IMR-90 (cell line): ENCODE measurements at regions not wholly inside any gene's neighbourhood (a gene's known extent, or its start where the extent isn't known, plus 50 kb on each side); places are given as distances from the start of the nearest gene placed in this dataset.

Experiments used
- ATAC-seq: fragments of 200-7000 bp; cut with Tn5 transposase; 2 replicates; pipeline ENCODE4 v1.9.1; 2020; ENCODE audit warnings: low read depth, mild to moderate bottlenecking, moderate library complexity
- BruUV-seq: library from RNA; stranded (reverse); fragments of 400-500 nt; replicated peaks from 2 replicates; lab custom pipeline; 2021; lab: Mats Ljungman, UMichigan
- CTCF ChIA-PET: fragments of 300-600 bp; formaldehyde crosslinking; extraction: SDS; loops from one replicate; lab custom pipeline; 2021; ENCODE audit warnings: antibody characterized with exemption; lab: Yijun Ruan, JAX
- POLR2A ChIA-PET: fragments of 300-600 bp; sonication (Branson Sonifier 250); formaldehyde crosslinking; loops from one replicate; lab custom pipeline; 2022; ENCODE audit warnings: antibody characterized with exemption; ENCODE audit not compliant: unreplicated experiment; lab: Charles Lee
- DNase-seq: peaks from one replicate; pipeline ENCODE4 v3.0.0; 2013
- H2AFZ ChIP-seq: replicated peaks from 2 replicates; pipeline ENCODE3; 2013; ENCODE audit warnings: low read length, mild to moderate bottlenecking; ENCODE audit not compliant: poor library complexity
- H2AK5ac ChIP-seq: 2 replicates; pipeline ENCODE4 v1.6.1; 2013; ENCODE audit warnings: low read depth, low read length, inconsistent platforms
- H2AK9ac ChIP-seq: replicated peaks from 2 replicates; pipeline ENCODE3; 2013; ENCODE audit warnings: mild to moderate bottlenecking, low read depth, low read length, moderate library complexity; ENCODE audit not compliant: poor library complexity
- H2BK120ac ChIP-seq: 2 replicates; pipeline ENCODE4 v1.6.1; 2013; ENCODE audit warnings: low read depth, low read length, inconsistent platforms
- H2BK15ac ChIP-seq: 3 replicates; pipeline ENCODE4 v1.6.1; 2013; ENCODE audit warnings: low read depth, low read length, inconsistent platforms
- H2BK20ac ChIP-seq: 2 replicates; pipeline ENCODE4 v1.6.1; 2013; ENCODE audit warnings: low read depth, mild to moderate bottlenecking, inconsistent platforms, low read length, moderate library complexity
- H2BK5ac ChIP-seq: 2 replicates; pipeline ENCODE4 v1.6.1; 2013; ENCODE audit warnings: mild to moderate bottlenecking, low read depth, low read length, inconsistent platforms; ENCODE audit not compliant: poor library complexity, severe bottlenecking
- H3K14ac ChIP-seq: replicated peaks from 2 replicates; pipeline ENCODE4 v1.6.1; 2013; ENCODE audit warnings: low read depth, low read length, inconsistent platforms
- H3K18ac ChIP-seq: 2 replicates; pipeline ENCODE4 v1.6.1; 2013; ENCODE audit warnings: low read depth, low read length, control low read depth
- H3K23ac ChIP-seq: 2 replicates; pipeline ENCODE4 v1.6.1; 2013; ENCODE audit warnings: low read depth, low read length, inconsistent platforms
- H3K27ac ChIP-seq: 2 replicates; pipeline ENCODE4 v1.5.1; 2013; ENCODE audit warnings: mild to moderate bottlenecking, control low read depth, low read length; ENCODE audit not compliant: insufficient read depth
- H3K27me3 ChIP-seq: 2 replicates; pipeline ENCODE4 v1.6.1; 2013; ENCODE audit warnings: low read length; ENCODE audit not compliant: control insufficient read depth, insufficient read depth
- H3K36me3 ChIP-seq: 2 replicates; pipeline ENCODE4 v1.6.1; 2013; ENCODE audit warnings: low read length, mixed read lengths; ENCODE audit not compliant: control insufficient read depth, insufficient read depth
- H3K4ac ChIP-seq: 2 replicates; pipeline ENCODE4 v1.6.1; 2013; ENCODE audit warnings: low read depth, low read length, inconsistent platforms
- H3K4me1 ChIP-seq: 2 replicates; pipeline ENCODE4 v1.6.1; 2013; ENCODE audit warnings: low read length, mixed read lengths; ENCODE audit not compliant: control insufficient read depth, insufficient read depth
- H3K4me2 ChIP-seq: 2 replicates; pipeline ENCODE4 v1.6.1; 2013; ENCODE audit warnings: low read depth, mild to moderate bottlenecking, control low read depth, low read length, moderate library complexity
- H3K4me3 ChIP-seq: 2 replicates; pipeline ENCODE4 v1.5.1; 2013; ENCODE audit warnings: low read depth, mild to moderate bottlenecking, control low read depth, low read length, moderate library complexity; ENCODE audit not compliant: insufficient read depth
- H3K56ac ChIP-seq: 2 replicates; pipeline ENCODE4 v1.6.1; 2013; ENCODE audit warnings: low read length, inconsistent platforms; ENCODE audit not compliant: insufficient read depth; ENCODE audit errors: extremely low read depth
- H3K79me1 ChIP-seq, 2 experiments: 2 replicates each; pipeline ENCODE4 v1.6.1; 2013; ENCODE audit warnings: low read length in 2 of 2, inconsistent platforms in 1 of 2, low read depth in 1 of 2
- H3K9ac ChIP-seq: 2 replicates; pipeline ENCODE4 v1.6.1; 2013; ENCODE audit warnings: low read depth, low read length, control low read depth
- H3K9me1 ChIP-seq: 2 replicates; pipeline ENCODE4 v1.6.1; 2013; ENCODE audit warnings: low read length, inconsistent platforms; ENCODE audit not compliant: insufficient read depth
- H3K9me3 ChIP-seq: 2 replicates; pipeline ENCODE4 v1.6.1; 2013; ENCODE audit warnings: low read length; ENCODE audit not compliant: control insufficient read depth, insufficient read depth
- H4K20me1 ChIP-seq: 2 replicates; pipeline ENCODE4 v1.6.1; 2013; ENCODE audit warnings: low read length, inconsistent platforms; ENCODE audit not compliant: insufficient read depth
- H4K5ac ChIP-seq: 2 replicates; pipeline ENCODE4 v1.6.1; 2013; ENCODE audit warnings: mild to moderate bottlenecking, low read depth, low read length, control low read depth
- H4K8ac ChIP-seq, 2 experiments: 2 replicates each; pipeline ENCODE4 v1.6.1; 2013; ENCODE audit warnings: low read depth in 2 of 2, low read length in 2 of 2, control low read depth in 1 of 2, inconsistent platforms in 1 of 2
- H4K91ac ChIP-seq: 2 replicates; pipeline ENCODE4 v1.6.1; 2013; ENCODE audit warnings: low read depth, low read length, inconsistent platforms; ENCODE audit not compliant: insufficient read depth
- CHD1 ChIP-seq: IDR thresholded peaks from 2 replicates; pipeline ENCODE4 v1.6.1; 2012; ENCODE audit warnings: low read depth, low read length, improper control_type of control experiment
- CTCF ChIP-seq: conservative IDR thresholded peaks from 2 replicates; pipeline ENCODE4 v1.5.1; 2012; ENCODE audit warnings: mild to moderate bottlenecking, low read depth, low read length, improper control_type of control experiment
- MAFK ChIP-seq: IDR thresholded peaks from 2 replicates; pipeline ENCODE4 v1.6.1; 2012; ENCODE audit warnings: low read depth, low read length, improper control_type of control experiment
- MAZ ChIP-seq: IDR thresholded peaks from 2 replicates; pipeline ENCODE4 v1.6.1; 2012; ENCODE audit warnings: low read depth, mild to moderate bottlenecking, low read length, improper control_type of control experiment, moderate library complexity, borderline replicate concordance
- POLR2A ChIP-seq: IDR thresholded peaks from 2 replicates; pipeline ENCODE4 v1.6.1; 2012; ENCODE audit warnings: mild to moderate bottlenecking, low read depth, low read length
- RAD21 ChIP-seq: IDR thresholded peaks from 2 replicates; pipeline ENCODE4 v1.6.1; 2012; ENCODE audit warnings: low read length, improper control_type of control experiment
- WGBS, 2 experiments: methylation state at CpG; one replicate each; pipeline versions ENCODE4 v1.1.5 to v1.1.7; 2013; ENCODE audit warnings: missing lambda C conversion rate in 2 of 2; ENCODE audit not compliant: insufficient read length in 1 of 2; ENCODE audit errors: extremely low coverage in 2 of 2; 5-methylcytosine and 5-hydroxymethylcytosine counted together
- dilution Hi-C: fragments of 300-500 bp; cut with HindIII; formaldehyde crosslinking; loops from one replicate; pipeline ENCODE4 v1.14.3; 2018; ENCODE audit warnings: low sequenced_read_pairs; ENCODE audit not compliant: unreplicated experiment
- in situ Hi-C: fragments of 300-500 bp; cut with MboI; formaldehyde crosslinking; loops from 3 replicates; pipeline ENCODE4 v1.14.3; 2019; ENCODE audit warnings: low sequenced_read_pairs, inconsistent platforms, mixed read lengths
- intact Hi-C: fragments of 100-400 bp; cut with micrococcal nuclease; formaldehyde crosslinking; loops from 2 replicates; pipeline ENCODE4 v1.10.0; 2022
- TF ChIP-seq, protein P1 (sequence below): fragments of 150-350 bp; IDR thresholded peaks from 2 replicates; pipeline ENCODE4 v1.6.1; 2017; ENCODE audit warnings: mild to moderate bottlenecking, antibody characterized with exemption, low read length, low read depth

DNA sequence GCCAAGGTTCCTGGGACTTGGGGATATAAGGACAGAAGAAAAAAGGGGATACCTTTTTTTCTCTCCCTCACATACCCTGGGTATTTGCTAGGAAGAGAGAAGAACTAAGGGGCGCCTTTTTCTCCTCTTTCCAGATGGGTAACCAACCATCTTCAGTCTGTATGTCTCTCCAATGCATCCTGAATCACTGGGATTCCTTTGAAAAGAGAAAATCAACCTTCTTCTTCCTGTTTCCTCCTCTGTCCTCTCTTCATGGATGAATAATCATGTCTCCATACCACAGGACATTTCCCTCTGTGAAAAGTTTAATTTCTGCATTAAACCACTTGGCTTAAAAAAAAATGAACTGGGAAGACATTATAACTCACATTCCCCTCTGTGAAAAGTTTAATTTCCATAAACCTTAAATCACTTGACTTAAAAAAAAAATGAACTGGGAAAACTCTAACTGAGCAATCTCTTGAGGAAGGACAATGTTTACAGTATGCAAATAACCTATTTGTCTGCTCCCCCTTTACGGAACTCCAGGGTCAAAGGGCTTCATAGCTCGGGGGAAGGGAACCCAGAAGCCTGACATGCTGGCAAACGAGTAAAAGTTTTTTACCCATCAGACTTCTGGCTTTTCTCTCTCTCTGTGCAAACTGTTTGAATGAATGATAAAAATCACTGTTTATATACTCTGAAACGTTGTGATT, 56.7 kb upstream of the FAM98A start:
- Histone ChIP-seq H4K20me1 (no peaks in the 10 kb centered on the region), H3K27me3 (no peaks in the 10 kb centered on the region), H3K9me1 (no peaks in the 10 kb centered on the region), H3K14ac (no peak overlapping the region), H3K4ac (no peak overlapping the region), H4K8ac (no peak overlapping the region), H3K18ac (no peak overlapping the region), H3K9me3 (no peaks in the 10 kb centered on the region), H2AFZ (no peak overlapping the region), H2BK15ac (no peak overlapping the region), H4K5ac (no peak overlapping the region), H3K4me2 (no peak overlapping the region), H3K36me3 (no peaks in the 10 kb centered on the region), H4K91ac (no peak overlapping the region), H3K4me3 (no peak overlapping the region), H3K79me1 (no peaks in the 10 kb centered on the region), H3K27ac (no peak overlapping the region), H2AK5ac (no peak overlapping the region), H2BK5ac (no peak overlapping the region), H2AK9ac (no peak overlapping the region), H2BK20ac (no peak overlapping the region), H3K4me1 (no peaks in the 10 kb centered on the region), H3K56ac (no peak overlapping the region), H2BK120ac (no peak overlapping the region), H3K23ac (no peak overlapping the region), H3K9ac (no peak overlapping the region)
- TF ChIP-seq MAZ = no peak
- TF ChIP-seq POLR2A = no peak
- TF ChIP-seq MAFK = no peak
- TF ChIP-seq CTCF = no peak
- TF ChIP-seq, protein P1, sequence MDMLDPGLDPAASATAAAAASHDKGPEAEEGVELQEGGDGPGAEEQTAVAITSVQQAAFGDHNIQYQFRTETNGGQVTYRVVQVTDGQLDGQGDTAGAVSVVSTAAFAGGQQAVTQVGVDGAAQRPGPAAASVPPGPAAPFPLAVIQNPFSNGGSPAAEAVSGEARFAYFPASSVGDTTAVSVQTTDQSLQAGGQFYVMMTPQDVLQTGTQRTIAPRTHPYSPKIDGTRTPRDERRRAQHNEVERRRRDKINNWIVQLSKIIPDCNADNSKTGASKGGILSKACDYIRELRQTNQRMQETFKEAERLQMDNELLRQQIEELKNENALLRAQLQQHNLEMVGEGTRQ = no peak
- TF ChIP-seq CHD1 = no peak
- TF ChIP-seq RAD21 = no peak
- dilution Hi-C loops (no loop called here), intact Hi-C loops (no loop called here), in situ Hi-C loops (no loop called here)
- ATAC-seq = no peak
- POLR2A ChIA-PET = no interaction called here
- no peak for DNase-seq
- CTCF ChIA-PET = no interaction called here
- BruUV-seq = no TSS peak
- WGBS, 2 experiments = no CpG with 5 or more reads among the region's 5 CpGs
